Astrocyte (in vitro differentiated cells and primary cell): ENCODE measurements at regions not wholly inside any gene's neighbourhood (a gene's known extent, or its start where the extent isn't known, plus 50 kb on each side); places are given as distances from the start of the nearest gene placed in this dataset.

Experiments used
- EZH2 ChIP-seq: IDR thresholded peaks from 2 replicates; pipeline ENCODE4 v1.6.1; 2012; ENCODE audit warnings: mild to moderate bottlenecking, low read length, inconsistent platforms; ENCODE audit not compliant: insufficient read depth
- TF ChIP-seq, protein P1 (sequence below): IDR thresholded peaks from 2 replicates; pipeline ENCODE4 v1.5.1; 2011; ENCODE audit warnings: low read depth, mild to moderate bottlenecking, inconsistent platforms, low read length, moderate library complexity; ENCODE audit not compliant: insufficient read depth

DNA sequence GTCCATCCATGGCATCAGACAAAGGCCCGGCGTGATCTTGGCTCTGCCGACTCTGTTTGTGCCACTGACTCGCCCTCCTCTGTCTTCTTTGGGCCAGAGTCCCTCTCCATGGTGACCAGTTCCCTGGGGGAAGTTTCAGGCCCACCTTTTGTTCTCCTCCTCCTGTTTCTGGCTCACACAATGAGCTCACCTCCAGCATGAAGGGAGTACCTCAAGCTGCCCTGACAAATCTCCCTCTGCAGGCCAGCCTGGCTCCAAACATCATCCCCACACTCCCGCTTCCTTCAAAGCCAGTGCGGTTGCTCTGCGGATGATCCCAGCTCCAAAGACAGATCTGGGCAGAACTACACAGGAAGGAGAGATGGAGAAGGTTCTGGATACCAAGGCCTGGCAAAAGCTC, 576.6 kb downstream of the NPHP4 start:
- TF ChIP-seq, protein P1, sequence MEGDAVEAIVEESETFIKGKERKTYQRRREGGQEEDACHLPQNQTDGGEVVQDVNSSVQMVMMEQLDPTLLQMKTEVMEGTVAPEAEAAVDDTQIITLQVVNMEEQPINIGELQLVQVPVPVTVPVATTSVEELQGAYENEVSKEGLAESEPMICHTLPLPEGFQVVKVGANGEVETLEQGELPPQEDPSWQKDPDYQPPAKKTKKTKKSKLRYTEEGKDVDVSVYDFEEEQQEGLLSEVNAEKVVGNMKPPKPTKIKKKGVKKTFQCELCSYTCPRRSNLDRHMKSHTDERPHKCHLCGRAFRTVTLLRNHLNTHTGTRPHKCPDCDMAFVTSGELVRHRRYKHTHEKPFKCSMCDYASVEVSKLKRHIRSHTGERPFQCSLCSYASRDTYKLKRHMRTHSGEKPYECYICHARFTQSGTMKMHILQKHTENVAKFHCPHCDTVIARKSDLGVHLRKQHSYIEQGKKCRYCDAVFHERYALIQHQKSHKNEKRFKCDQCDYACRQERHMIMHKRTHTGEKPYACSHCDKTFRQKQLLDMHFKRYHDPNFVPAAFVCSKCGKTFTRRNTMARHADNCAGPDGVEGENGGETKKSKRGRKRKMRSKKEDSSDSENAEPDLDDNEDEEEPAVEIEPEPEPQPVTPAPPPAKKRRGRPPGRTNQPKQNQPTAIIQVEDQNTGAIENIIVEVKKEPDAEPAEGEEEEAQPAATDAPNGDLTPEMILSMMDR, result no peak
- no peak for TF ChIP-seq EZH2
